GM18499 (cell line): ENCODE measurements at regions not wholly inside any gene's neighbourhood (a gene's known extent, or its start where the extent isn't known, plus 50 kb on each side); places are given as distances from the start of the nearest gene placed in this dataset.
"Not testable (repeated sequence)": the region's sequence is repeated elsewhere in the genome, so short reads cannot be mapped to it uniquely, and the experiment has no call there.

ENCODE experiments used
- ATAC-seq: cut with Tn5 transposase; IDR thresholded peaks from one replicate; pipeline ENCODE4 v1.9.1; 2021; ENCODE audit warnings: moderate number of reproducible peaks; ENCODE audit not compliant: insufficient read depth, unreplicated experiment

- no peak for ATAC-seq
Measured at GRCh38 chr5:6084836-6085235, 293.5 kb downstream of the MED10 start.

DNA sequence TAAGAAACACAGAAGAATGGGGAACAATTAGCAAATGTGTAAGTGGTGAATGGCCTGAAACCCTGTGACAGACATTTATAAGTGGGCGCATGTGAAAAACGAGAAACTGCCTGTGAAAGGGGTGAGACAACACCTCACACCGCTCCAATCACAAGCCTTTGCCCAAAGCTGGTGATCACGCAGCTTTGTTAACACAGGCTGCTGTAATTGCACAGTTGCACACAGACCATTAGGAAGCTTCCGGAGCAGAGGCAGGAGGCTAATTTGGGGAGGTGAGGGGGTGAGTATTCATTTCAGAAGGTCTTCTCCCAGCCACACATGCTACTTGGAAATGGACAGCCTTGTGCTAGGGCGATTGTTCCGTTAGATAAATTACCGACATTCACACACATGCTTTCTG, 294.0 kb downstream of the MED10 start:
- no peak for ATAC-seq

- no peak for ATAC-seq
Measured at GRCh38 chr5:6083311-6083978, 294.9 kb downstream of the MED10 start.

DNA sequence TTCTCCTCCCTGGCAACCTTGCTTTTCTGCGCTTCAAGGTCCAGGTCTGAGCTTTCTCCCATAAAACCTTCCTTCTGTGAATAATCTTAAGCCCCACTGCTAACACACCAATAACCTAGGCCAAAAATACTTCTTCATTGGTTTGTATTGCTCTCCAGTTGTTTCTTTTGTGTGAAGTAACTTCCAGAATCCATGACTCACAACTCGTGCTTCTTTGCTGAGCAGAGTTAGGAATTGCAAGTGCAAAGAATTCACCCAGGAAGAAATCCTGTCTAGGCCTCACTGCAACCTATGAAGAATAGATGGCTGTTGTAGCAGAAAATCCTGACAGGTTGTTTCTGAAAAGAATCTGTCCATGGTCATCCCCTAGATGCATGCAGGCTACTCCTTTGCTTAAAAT, 295.7 kb downstream of the MED10 start:
- no peak for ATAC-seq

DNA sequence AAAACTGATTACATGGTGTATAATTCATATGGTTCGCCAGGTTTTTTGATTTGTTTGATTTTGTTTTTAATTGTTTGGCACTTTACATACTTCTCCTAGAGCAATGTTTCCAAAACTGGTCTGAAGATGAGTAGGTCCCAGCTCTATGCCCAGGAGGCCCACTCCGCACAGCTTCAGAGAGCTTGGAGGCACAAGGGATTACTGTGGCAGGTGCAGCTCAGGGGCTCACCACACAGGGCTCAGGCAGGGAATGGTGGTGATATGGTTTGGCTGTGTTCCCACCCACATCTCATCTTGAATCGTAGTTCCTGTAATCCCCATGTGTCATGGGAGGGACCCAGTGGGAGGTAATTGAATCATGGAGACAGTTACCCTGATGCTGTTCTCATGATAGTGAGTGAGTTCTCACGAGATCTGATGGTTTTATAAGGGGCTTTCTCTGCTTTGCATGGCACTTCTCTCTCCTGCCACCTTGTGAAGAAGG, 296.6 kb downstream of the MED10 start:
- no peak for ATAC-seq

GRCh38 chr5:6080930-6081726, 297.2 kb downstream of the MED10 start:
- ATAC-seq = no peak

DNA sequence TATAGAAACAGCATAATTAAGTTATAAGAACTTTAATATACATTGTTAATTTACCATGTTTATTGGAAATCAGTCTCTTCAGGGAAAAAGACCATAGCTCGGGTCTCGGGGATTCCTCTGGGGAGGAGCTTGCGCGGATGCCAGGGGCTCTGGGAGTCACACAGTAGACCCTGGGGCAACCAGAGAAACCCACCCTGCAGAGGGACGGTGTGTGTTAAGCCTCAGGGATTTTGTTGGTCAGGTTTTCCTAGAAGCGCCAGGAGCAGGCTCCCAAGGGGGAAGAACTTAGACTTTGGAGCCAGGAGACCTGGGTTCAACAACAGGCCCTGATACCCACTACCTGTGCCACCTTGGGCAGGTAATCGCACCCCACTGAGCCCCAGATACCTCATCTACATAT, 297.9 kb downstream of the MED10 start:
- no peak for ATAC-seq

- no peak for ATAC-seq
Measured at GRCh38 chr5:6078881-6079280, 299.5 kb downstream of the MED10 start.

GRCh38 chr5:6076341-6077239, 301.8 kb downstream of the MED10 start:
- ATAC-seq = no peak

- not testable (repeated sequence) for ATAC-seq
Measured at GRCh38 chr5:6072488-6072887, 305.9 kb downstream of the MED10 start.

- no peak for ATAC-seq
Measured at GRCh38 chr5:6069496-6070185, 308.7 kb downstream of the MED10 start.

DNA sequence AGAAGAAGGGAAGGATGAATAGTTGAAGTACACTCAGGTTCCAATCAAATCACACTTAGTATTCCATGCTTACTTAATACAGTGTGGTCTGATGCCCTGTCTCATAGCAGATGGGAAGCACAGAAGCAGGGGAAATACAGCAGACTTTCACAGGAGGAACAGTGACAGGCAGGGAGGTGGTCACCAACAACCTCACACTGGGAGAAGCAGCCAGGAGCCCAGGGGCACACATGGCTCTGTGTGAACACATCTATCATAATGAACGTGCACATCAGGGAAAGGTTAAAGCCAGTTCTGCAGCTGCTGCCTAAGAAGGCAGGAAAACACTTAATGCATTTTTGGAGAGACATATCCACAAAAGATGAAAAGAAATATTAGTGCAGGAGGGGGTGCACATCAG, 312.3 kb downstream of the MED10 start:
- ATAC-seq = no peak

GRCh38 chr5:6059137-6059800, 319.1 kb downstream of the MED10 start:
- ATAC-seq = no peak

DNA sequence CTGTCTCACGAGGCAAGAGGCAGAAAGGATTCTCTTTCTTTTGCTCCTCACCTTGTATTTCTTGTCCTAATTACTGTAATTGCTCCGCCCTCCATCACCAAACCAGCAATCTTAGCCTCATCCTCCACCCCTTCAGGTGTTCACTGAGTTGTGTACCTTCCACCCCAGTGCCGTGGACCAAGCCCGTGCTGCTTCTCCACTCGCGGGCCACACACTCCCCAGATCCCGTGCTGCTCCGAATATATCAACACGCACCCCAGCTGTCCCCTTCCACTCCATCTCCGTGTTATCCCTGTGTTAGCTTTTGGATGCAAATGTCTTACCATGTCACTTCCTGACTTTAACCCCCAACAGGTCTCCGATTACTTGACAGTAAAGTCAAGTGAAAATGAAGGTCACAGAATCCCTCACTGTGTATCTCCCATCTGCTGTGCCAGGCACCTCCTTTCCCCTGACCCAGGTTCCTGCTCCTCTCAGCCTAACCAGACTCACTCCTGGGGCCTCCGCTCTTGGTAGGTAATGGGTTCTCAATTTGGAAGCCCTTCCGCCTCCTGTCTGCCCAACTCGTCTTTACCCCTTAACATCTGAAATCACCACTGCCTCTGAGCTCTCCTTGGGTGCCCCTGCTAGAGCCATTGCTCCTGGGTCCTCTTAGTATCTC, 320.2 kb downstream of the MED10 start:
- ATAC-seq = no peak

DNA sequence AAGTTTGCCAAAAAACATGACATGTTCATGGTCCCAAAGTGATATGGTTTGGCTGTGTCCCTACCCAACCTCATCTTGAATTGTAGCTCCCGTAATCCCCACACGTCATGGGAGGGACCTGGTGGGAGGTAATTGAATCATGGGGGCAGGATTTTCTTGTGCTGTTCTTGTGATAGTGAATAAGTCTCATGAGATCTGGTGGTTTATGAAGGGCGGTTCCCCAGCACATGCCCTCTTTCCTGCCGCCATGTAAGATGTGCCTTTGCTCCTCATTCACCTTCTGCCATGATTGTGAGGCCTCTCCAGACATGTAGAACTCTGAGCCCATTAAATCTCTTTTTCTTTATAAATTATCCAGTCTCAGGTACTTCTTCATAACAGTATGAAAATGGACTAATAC, 322.1 kb downstream of the MED10 start:
- no peak for ATAC-seq

DNA sequence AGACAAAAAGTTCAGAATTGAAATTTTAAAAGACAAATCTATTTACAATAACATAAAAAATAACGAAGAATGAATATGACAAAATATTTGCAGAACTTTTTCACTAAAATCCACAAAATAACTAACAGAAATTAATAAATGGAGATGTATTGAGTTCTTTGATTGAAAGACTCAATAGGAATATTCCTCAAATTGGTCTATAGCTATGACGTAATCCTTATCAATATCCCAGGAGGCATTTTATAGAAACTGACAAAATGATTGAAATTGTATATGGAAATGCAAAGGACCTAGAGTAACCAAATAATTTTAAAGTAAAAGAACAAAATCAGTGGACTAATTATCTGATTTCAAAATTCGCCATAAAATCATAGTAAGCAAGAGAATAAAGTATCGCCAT, 328.7 kb downstream of the MED10 start:
- ATAC-seq = no peak

GRCh38 chr5:6048746-6049145, 329.6 kb downstream of the MED10 start:
- no peak for ATAC-seq

DNA sequence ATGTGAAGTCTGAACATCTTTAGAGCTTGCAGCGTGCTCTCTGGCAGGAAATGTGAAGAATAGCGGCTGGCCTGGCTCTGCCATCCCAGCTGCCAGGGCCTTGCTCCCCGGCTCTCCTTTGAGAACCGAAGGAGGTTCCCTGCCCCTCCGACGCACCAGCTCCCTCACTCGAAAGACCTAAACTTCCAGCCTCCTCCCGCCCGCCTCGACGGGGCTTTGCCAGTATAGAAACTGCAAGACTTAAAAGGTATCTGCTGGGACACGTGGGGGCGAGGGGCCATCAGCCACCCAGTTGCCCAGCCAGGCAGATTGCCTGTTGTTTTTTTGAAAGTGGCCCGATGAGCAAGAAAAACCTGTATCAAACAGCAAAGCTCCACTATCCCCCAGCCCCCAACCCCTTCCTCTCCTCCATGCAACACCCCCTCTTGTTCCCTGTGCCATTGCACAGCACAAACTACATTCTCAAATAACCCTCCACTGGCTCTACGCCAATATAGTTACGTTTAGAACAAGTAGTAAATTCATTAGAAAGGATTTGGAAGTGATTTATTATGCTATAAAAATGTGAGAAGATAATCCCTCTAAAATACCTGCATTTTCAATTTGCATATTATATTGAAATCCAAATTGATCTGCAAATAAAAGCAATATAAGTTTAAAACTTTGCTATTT, 331.9 kb downstream of the MED10 start:
- no peak for ATAC-seq
